Peyer's patch (tissue), 4 donors: ENCODE measurements at regions not wholly inside any gene's neighbourhood (a gene's known extent, or its start where the extent isn't known, plus 50 kb on each side); places are given as distances from the start of the nearest gene placed in this dataset.

Experiments used
- POLR2A ChIP-seq, 2 donors: fragments of 450-650 bp; IDR thresholded peaks; one replicate each; pipeline ENCODE4 v1.5.1; 2017; ENCODE audit warnings: antibody characterized with exemption in 2 of 2, mild to moderate bottlenecking in 2 of 2, moderate library complexity in 2 of 2
- TF ChIP-seq, protein P1 (sequence below), 6 experiments: fragments of 450-650 bp in 4 of 6; fragments of 200-600 bp in 2 of 6; sonication (generic) in 1 of 6; IDR thresholded peaks; one replicate each; pipeline ENCODE4 v1.5.1; 2017 to 2019; ENCODE audit warnings: antibody characterized with exemption in 6 of 6, mild to moderate bottlenecking in 3 of 6, moderate library complexity in 1 of 6

DNA sequence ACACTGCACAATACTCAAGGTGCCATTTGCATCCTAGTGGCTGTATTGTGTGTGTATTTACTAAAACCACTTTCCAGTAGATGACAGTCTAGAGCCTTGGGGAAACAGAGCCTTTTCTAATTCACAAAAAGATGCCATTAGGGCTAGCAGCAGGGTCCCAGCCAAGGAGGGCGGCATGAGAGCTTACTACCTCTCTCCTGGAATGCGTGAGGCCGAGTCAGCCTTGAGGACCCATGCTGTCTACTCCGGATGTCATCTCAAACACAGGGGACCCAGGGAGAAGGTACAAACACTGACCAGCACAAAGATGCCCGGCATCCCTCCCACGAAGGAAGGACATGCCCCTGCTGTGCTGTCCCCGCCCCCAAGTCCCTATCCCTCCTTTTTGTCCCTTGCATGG is 65.5 kb downstream of the CYCS start:
- TF ChIP-seq, protein P1, sequence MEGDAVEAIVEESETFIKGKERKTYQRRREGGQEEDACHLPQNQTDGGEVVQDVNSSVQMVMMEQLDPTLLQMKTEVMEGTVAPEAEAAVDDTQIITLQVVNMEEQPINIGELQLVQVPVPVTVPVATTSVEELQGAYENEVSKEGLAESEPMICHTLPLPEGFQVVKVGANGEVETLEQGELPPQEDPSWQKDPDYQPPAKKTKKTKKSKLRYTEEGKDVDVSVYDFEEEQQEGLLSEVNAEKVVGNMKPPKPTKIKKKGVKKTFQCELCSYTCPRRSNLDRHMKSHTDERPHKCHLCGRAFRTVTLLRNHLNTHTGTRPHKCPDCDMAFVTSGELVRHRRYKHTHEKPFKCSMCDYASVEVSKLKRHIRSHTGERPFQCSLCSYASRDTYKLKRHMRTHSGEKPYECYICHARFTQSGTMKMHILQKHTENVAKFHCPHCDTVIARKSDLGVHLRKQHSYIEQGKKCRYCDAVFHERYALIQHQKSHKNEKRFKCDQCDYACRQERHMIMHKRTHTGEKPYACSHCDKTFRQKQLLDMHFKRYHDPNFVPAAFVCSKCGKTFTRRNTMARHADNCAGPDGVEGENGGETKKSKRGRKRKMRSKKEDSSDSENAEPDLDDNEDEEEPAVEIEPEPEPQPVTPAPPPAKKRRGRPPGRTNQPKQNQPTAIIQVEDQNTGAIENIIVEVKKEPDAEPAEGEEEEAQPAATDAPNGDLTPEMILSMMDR (IDR thresholded peaks at IDR 0.05) = no peak
- TF ChIP-seq POLR2A (IDR thresholded peaks at IDR 0.05) = no peak
